Testis (tissue), 2 donors: ENCODE measurements at regions not wholly inside any gene's neighbourhood (a gene's known extent, or its start where the extent isn't known, plus 50 kb on each side); places are given as distances from the start of the nearest gene placed in this dataset.

Experiments used
- POLR2A ChIP-seq: fragments of 450-650 bp; IDR thresholded peaks from one replicate; pipeline ENCODE4 v1.6.1; 2017; ENCODE audit warnings: antibody characterized with exemption, mild to moderate bottlenecking, moderate library complexity
- TF ChIP-seq, protein P1 (sequence below), 3 experiments: fragments of 450-650 bp in 2 of 3; fragments of 200-600 bp in 1 of 3; sonication (generic) in 1 of 3; IDR thresholded peaks; one replicate each; pipeline ENCODE4 v1.5.1; 2016 to 2019; ENCODE audit warnings: antibody characterized with exemption in 3 of 3, mild to moderate bottlenecking in 2 of 3, moderate library complexity in 1 of 3

- TF ChIP-seq POLR2A: no peak
- TF ChIP-seq, protein P1, sequence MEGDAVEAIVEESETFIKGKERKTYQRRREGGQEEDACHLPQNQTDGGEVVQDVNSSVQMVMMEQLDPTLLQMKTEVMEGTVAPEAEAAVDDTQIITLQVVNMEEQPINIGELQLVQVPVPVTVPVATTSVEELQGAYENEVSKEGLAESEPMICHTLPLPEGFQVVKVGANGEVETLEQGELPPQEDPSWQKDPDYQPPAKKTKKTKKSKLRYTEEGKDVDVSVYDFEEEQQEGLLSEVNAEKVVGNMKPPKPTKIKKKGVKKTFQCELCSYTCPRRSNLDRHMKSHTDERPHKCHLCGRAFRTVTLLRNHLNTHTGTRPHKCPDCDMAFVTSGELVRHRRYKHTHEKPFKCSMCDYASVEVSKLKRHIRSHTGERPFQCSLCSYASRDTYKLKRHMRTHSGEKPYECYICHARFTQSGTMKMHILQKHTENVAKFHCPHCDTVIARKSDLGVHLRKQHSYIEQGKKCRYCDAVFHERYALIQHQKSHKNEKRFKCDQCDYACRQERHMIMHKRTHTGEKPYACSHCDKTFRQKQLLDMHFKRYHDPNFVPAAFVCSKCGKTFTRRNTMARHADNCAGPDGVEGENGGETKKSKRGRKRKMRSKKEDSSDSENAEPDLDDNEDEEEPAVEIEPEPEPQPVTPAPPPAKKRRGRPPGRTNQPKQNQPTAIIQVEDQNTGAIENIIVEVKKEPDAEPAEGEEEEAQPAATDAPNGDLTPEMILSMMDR (IDR thresholded peaks at IDR 0.05): no peak
Observed at GRCh38 chr2:142484111-142484510, 353.3 kb upstream of the LRP1B start.
